Mucosa of rectum (tissue), 2 donors: ENCODE measurements at regions not wholly inside any gene's neighbourhood (a gene's known extent, or its start where the extent isn't known, plus 50 kb on each side); places are given as distances from the start of the nearest gene placed in this dataset.
"Not testable (repeated sequence)": the region's sequence is repeated elsewhere in the genome, so short reads cannot be mapped to it uniquely, and the experiment has no call there.

Experiments
- H3K27ac ChIP-seq, 2 donors: one replicate each; pipeline ENCODE4 v1.7.0; 2013; ENCODE audit warnings: inconsistent platforms in 2 of 2, low read depth in 2 of 2, low read length in 2 of 2
- H3K27me3 ChIP-seq, 2 donors: one replicate each; pipeline ENCODE4 v1.7.0; 2013; ENCODE audit warnings: low read length in 2 of 2; ENCODE audit not compliant: control insufficient read depth in 2 of 2, insufficient read depth in 2 of 2
- H3K36me3 ChIP-seq, 2 donors: one replicate each; pipeline ENCODE4 v1.7.0; 2013; ENCODE audit warnings: low read length in 2 of 2; ENCODE audit not compliant: control insufficient read depth in 2 of 2, insufficient read depth in 2 of 2
- H3K4me1 ChIP-seq, 2 donors: one replicate each; pipeline ENCODE4 v1.7.0; 2013; ENCODE audit warnings: low read length in 2 of 2, mild to moderate bottlenecking in 1 of 2; ENCODE audit not compliant: control insufficient read depth in 2 of 2, insufficient read depth in 2 of 2
- H3K4me3 ChIP-seq, 2 donors: one replicate each; pipeline ENCODE4 v1.7.0; 2013; ENCODE audit warnings: low read length in 2 of 2
- H3K9ac ChIP-seq, 2 donors: one replicate each; pipeline ENCODE4 v1.7.0; 2013; ENCODE audit warnings: low read length in 2 of 2, low read depth in 1 of 2, mild to moderate bottlenecking in 1 of 2
- H3K9me3 ChIP-seq, 2 donors: one replicate each; pipeline ENCODE4 v1.7.0; 2013; ENCODE audit warnings: low read length in 2 of 2; ENCODE audit not compliant: control insufficient read depth in 2 of 2
- donor health status: healthy.
- donor health status: Normal muscosa, but diverticular disease.

GRCh38 chr6:33885132-33886057, 81.6 kb upstream of the MLN start:
- no peaks in the 10 kb centered on the region for H3K27me3 ChIP-seq
- H3K4me1 ChIP-seq: peaks cover 26 to 30% of the 10 kb centered on the region in 2 donors
- no peaks in the 10 kb centered on the region for H3K9me3 ChIP-seq
- no peaks in the 10 kb centered on the region for H3K36me3 ChIP-seq
- H3K9ac ChIP-seq: no peak overlapping the region
- H3K4me3 ChIP-seq: no peak overlapping the region
- H3K27ac ChIP-seq: peak overlapping the region; percentile 84 to 88

DNA sequence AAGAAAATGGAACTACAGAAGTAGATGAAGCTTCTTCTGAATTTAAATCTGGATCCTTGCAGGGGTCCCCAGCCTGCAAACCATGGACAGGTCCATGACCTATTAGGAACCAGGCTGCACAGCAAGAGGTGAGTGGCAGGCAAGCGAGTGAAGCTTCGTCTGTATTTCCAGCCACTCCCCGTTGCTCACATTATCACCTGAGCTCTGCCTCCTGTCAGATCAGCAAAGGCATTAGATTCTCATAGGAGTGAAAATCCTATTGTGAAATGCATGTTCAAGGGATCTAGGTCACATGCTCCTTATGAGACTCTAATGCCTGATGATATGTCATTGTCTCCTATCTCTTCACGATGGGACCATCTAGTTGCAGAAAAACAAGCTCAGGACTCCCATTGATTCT, 79.8 kb upstream of the MLN start:
- not testable (repeated sequence) for H3K27ac ChIP-seq, H3K36me3 ChIP-seq, H3K9ac ChIP-seq, H3K9me3 ChIP-seq, H3K4me3 ChIP-seq, H3K27me3 ChIP-seq
- H3K4me1 ChIP-seq: peaks cover 31 to 45% of the 10 kb centered on the region in 2 donors

DNA sequence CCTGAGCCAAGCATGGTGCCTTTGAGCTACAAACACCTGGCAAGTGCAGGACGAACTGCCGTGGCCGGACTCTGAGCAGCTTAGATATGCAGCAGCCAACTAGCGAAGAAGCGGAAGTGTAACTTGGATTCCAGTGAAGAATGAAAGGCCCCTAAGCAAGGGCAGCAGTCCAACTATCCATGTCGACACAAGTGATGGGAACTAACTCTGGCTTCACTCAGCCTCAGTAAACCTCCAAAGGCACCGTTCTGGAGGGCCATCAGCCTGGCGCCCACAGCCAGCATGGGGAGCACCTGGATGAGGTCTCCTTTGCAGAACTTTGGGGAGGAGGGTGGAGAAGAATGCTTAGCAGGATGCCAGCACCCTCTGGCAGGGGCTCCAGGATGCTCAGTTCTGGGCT, 78.4 kb upstream of the MLN start:
- peaks cover 26 to 45% of the 10 kb centered on the region in 2 donors for H3K4me1 ChIP-seq

GRCh38 chr6:33880766-33881165, 77.0 kb upstream of the MLN start:
- no peaks in the 10 kb centered on the region for H3K9me3 ChIP-seq
- H3K4me3 ChIP-seq: no peak overlapping the region
- H3K36me3 ChIP-seq: no peaks in the 10 kb centered on the region
- no peaks in the 10 kb centered on the region for H3K27me3 ChIP-seq
- peak overlapping the region; percentile 59 to 72 for H3K27ac ChIP-seq
- peaks cover 15 to 35% of the 10 kb centered on the region in 2 donors for H3K4me1 ChIP-seq
- H3K9ac ChIP-seq: no peak overlapping the region

More for the DNA sequence above, 78.4 kb upstream of the MLN start:
- no peak overlapping the region for H3K27ac ChIP-seq
- no peaks in the 10 kb centered on the region for H3K27me3 ChIP-seq
- no peaks in the 10 kb centered on the region for H3K36me3 ChIP-seq
- no peaks in the 10 kb centered on the region for H3K9me3 ChIP-seq
- H3K4me3 ChIP-seq: no peak overlapping the region
- no peak overlapping the region for H3K9ac ChIP-seq

GRCh38 chr6:33880104-33880678, 76.4 kb upstream of the MLN start:
- Histone ChIP-seq H3K4me3 (no peak overlapping the region), H3K27ac (peak overlapping the region; percentile 14 to 72), H3K9ac (no peak overlapping the region)

GRCh38 chr6:33878562-33878961, 74.8 kb upstream of the MLN start:
- Histone ChIP-seq H3K4me1 (peaks cover 4 to 22% of the 10 kb centered on the region in 2 donors), H3K9me3 (no peaks in the 10 kb centered on the region), H3K27me3 (no peaks in the 10 kb centered on the region)

More at GRCh38 chr6:33880104-33880678, 76.4 kb upstream of the MLN start:
- Histone ChIP-seq H3K4me1 (peaks cover 10 to 31% of the 10 kb centered on the region in 2 donors), H3K9me3 (no peaks in the 10 kb centered on the region), H3K27me3 (no peaks in the 10 kb centered on the region), H3K36me3 (no peaks in the 10 kb centered on the region)

DNA sequence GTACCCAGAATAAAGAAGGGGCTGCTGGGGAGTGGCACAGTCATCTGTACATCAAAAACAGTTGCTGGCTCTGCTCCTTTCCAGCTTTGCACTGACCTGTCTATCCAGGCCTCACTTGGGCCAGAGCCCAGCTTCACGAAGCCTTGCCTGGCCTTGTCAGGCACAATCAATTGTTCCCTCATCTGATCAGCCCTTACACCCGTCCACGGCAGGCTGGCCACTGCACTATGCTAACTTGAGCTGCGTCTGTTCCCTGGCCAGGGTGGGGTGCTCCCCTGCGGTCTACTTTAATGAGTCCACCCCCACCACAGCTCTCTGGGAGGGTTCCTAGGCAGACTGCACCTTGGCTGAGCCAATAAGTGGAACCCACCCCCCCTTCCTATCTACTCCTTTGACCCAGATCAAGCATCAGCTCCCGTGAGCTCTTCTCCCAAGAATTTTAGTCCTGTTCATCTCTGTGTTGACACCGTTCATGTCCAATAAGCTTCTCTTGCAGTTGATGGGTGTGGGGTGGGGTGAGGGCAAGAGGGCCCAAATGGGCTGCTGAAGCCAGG, 74.3 kb upstream of the MLN start:
- no peaks in the 10 kb centered on the region for H3K9me3 ChIP-seq
- H3K9ac ChIP-seq: no peak overlapping the region
- no peak overlapping the region for H3K27ac ChIP-seq
- no peaks in the 10 kb centered on the region for H3K27me3 ChIP-seq
- no peak overlapping the region for H3K4me3 ChIP-seq
- H3K4me1 ChIP-seq: peaks cover 4 to 22% of the 10 kb centered on the region in 2 donors
- H3K36me3 ChIP-seq: no peaks in the 10 kb centered on the region

More at GRCh38 chr6:33878562-33878961, 74.8 kb upstream of the MLN start:
- no peak overlapping the region for H3K27ac ChIP-seq
- no peaks in the 10 kb centered on the region for H3K36me3 ChIP-seq
- no peak overlapping the region for H3K9ac ChIP-seq
- no peak overlapping the region for H3K4me3 ChIP-seq

GRCh38 chr6:33875696-33876095, 71.9 kb upstream of the MLN start:
- Histone ChIP-seq H3K4me1 (peaks cover 4 to 17% of the 10 kb centered on the region in 2 donors), H3K27me3 (no peaks in the 10 kb centered on the region), H3K27ac (no peak overlapping the region), H3K9ac (no peak overlapping the region), H3K4me3 (no peak overlapping the region), H3K36me3 (no peaks in the 10 kb centered on the region), H3K9me3 (no peaks in the 10 kb centered on the region)

- Histone ChIP-seq H3K36me3 (no peaks in the 10 kb centered on the region), H3K27me3 (no peaks in the 10 kb centered on the region), H3K4me1 (peaks cover 2 to 13% of the 10 kb centered on the region in 2 donors), H3K9me3 (no peaks in the 10 kb centered on the region), H3K27ac (no peak overlapping the region), H3K4me3 (no peak overlapping the region), H3K9ac (no peak overlapping the region)
Observed at GRCh38 chr6:33875141-33875581, 71.4 kb upstream of the MLN start.

- Histone ChIP-seq H3K4me1 (peaks cover 0 to 6% of the 10 kb centered on the region in 2 donors), H3K9ac (no peak overlapping the region), H3K27ac (no peak overlapping the region), H3K9me3 (no peaks in the 10 kb centered on the region), H3K4me3 (no peak overlapping the region), H3K27me3 (no peaks in the 10 kb centered on the region), H3K36me3 (no peaks in the 10 kb centered on the region)
Observed at GRCh38 chr6:33874136-33874760, 70.4 kb upstream of the MLN start.
